DMS153 treated with DMSO at 0.1 percent for 48 hours (cell line): ENCODE measurements at regions not wholly inside any gene's neighbourhood (a gene's known extent, or its start where the extent isn't known, plus 50 kb on each side); places are given as distances from the start of the nearest gene placed in this dataset.

Experiments used
- DNase-seq: peaks from one replicate; lab custom pipeline; 2025; ENCODE audit not compliant: unreplicated experiment; lab: John Stamatoyannopoulos, UW

DNA sequence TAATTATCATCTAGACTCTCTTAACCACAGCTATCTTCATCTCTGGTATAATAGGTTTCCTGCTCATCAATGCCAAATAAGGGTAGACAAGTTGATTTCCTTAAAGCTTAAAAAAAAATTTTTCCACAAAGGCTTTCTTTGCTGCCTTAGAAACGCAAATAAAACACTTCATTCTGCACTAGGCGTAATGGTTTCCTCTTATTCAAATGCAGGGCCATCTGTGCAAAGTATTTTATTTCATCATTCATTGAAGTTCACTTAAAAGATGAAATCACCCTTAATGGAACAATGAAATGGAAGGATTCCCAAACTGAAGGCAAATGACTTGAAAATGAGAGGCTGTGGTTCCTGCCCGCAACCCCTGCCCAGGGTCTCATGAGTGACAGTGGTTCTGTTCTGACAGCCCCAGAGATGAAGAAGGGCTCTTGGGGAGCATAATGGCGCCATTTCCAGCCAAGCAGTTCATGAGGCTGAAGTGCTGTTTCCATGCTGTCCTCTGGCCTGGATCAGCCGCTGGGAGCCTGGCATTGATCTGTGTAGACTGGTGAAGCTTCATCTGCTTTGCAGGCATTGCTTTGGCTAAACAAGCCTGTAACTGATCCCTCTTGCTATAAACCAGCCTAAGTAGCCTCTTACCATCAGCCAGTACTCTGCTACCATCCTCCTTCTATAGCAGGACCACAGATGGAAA, 276.9 kb upstream of the WWC1 start:
- DNase-seq, result no peak

DNA sequence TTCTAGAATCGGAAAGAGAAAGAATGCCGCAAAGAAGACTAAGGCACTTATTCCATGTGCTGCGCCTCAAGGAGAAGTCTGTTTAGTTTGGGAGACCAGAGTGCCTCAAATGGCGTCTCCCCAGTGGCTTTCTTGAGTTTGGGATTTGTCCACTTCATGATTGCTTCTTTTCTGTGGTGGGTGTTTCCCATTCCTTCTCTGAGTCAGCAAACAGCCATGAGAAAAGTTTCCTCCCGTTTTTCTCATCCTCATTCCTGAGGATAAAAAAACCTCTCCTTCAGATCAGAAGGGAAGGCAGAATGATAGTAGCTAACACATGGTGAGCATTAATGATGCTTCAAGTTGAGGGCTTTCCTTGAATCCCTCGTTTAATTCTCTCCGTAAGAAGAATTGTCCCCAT, 275.9 kb upstream of the WWC1 start:
- DNase-seq, result no peak

DNA sequence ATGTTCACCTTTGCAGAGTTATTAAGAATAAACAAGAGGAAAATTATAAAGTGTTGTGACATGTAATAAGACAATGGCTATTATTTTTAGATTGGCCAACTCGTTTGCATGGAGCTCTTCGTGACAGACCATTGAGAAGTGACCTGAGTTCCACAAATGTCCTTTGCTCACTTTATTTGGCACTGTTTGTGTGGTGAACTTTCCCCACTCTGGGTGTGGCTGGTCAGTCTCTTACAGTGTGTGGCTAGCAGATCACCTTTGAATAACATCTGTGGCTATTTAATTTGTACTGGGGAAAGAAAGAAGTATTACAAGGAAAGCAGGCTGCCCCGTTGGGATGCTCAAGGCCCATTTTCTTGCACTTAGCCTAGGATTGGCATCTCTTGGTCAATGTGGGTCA, 274.1 kb upstream of the WWC1 start:
- DNase-seq, result no peak

DNA sequence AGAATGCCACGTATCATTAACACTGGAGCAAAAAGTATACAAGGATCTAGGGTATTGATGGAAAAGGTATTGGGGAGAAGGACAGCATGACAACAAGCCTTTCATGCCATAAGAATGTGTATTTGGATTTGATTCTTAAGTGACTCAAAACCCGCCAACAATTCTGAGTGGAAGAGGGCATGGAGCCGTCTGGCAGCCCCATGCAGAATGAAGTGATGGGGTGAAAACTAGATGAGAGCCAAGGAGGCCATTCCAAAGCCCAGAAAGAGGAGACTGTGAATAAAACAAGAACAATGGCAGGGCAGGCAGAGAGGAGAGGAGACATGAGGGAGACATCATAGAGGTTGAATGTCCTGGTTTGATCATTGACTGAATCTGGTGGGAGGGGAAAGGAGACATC, 272.3 kb upstream of the WWC1 start:
- no peak for DNase-seq

DNA sequence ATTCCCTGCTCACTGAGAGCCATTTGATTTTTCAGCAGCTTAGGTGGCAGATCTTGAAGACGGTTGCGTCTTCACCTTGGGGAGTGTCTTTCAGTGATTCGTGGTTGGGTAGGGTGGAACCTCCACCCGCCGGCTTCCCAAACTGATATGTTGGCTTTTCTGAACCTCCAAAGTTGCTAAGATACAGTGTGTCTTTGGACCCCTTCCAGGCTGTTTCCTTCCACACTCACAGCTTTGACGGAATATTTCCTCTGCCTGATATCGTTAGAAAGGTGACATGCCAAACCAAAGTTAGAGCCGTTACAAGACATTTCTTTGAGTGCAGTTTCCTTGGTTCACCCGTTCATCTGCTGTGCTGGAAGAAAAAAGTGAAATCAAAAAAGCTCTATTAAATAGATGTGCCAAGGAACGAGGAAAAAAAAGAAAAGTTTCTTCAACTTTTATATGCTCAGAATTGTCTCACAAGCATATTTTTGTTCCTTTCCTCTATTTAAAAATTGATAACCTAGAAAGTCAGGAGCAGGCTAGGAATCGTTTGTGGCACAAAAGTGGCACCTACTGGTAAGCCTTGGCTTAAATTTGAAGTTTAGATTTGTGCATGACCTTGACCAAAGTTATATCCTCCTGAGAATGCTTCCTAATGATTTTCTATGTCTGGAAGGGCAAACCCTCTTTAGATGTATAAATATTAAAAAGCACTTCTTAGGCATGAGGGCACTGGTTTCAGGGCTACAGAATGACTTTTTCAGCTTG, 270.7 kb upstream of the WWC1 start:
- DNase-seq, result no peak

DNA sequence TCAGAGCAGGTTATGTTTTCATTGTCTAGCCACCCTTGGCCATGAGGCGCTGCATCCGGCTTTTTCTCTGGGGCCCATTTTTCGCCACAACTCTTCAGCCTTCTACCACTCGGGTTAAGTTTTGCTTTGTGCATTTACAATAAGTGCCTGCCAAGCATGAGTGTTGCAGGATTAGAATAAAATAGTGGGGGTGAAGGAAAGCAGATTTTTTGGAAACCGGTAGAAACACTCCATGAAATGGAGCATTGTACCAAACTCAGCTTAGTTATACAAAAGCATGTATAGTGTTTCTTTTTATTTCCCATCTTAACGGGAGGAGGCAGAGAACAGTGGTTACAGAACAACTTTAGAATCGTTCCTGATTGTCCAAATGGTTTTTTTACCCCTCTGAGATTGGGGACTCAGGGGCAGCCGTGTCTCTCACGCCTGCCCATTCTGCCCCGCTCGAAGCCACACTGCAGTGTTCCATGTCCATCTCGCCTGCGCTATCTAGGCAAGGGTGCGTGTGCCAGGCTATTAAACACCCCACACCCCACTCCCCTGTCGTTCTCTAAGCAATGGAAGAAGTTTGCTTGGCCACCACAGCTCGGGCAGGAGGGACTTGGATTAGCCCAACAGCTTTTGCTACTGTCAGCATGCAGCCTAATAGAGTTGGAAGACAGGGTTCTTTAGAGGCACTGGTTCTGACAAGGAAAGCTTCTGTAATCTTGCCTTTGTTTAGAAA, 268.8 kb upstream of the WWC1 start:
- no peak for DNase-seq

DNA sequence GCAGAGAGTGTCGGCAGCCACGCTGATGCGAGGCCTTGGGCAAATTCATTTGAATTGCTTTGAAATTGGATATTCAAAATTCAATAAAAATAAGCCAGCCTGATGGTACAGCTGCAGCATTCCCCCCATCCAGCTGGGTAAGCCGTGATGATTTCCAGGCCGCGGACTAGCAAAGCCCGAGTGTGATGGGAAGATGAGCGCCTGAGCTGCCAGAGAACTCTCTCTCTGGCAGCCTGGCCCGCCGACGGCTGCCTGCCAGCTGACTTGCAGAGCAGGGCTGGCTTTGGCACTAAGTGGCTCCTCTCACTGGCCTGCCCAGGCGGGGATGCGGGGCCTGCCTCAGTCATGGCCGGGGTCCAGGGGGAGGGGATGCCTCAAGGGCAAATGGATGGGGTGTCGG, 268.3 kb upstream of the WWC1 start:
- no peak for DNase-seq

DNA sequence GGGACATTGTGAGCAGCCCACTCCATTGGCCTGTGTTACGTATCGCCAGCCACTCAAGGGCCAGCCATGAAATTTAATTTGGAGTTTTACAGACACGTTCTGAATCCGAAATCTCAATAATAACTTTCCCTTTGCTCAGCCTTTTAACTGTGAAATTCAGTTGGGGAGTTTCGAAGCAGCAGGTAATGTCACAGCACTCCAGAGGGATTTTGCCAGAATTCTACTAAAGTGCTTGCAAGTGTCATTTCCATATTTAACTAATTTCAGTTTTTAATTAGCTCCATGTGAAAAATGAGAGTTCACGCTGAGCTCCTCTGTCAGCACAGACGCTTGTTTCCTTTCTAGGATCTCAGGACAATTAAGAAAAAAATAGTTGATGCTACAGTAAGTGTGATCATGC, 267.1 kb upstream of the WWC1 start:
- DNase-seq, result no peak

DNA sequence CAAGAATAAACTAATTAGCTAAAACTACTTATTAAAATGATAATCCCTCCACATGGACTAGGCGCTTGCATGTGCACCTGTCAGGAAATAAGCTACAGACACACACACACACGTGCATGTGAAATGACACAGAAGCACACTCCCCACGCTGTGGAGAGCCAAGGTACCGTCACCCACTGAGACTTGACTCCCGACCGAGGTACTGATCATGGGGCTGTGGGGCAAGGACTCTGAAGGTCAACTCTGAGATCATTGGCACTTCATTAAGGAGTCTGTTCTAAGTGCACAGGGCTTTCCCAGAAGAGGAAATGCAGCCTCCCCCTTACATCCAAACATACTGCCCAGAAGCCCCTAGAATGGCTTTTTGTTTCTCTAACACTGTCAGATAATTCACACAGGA, 264.4 kb upstream of the WWC1 start:
- DNase-seq, result no peak

DNA sequence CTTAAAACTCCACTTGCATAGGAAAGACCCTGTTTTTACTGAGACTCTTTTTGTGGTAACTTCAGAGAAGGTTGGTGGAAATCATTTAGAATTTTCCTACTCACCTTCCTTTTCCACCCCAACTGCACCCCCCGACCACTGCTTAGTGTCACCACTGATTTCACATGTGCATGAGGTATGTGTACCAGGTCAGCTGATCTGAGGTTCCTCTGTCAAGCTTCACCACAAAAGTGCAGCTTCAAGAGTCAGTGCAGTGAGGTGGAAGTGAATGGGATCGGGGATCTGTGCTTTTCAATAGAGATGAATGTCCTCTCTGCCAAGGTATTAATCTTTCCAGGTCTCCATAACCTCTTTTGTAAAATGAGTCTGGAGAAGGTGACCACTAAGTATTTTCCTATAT, 260.5 kb upstream of the WWC1 start:
- no peak for DNase-seq

DNA sequence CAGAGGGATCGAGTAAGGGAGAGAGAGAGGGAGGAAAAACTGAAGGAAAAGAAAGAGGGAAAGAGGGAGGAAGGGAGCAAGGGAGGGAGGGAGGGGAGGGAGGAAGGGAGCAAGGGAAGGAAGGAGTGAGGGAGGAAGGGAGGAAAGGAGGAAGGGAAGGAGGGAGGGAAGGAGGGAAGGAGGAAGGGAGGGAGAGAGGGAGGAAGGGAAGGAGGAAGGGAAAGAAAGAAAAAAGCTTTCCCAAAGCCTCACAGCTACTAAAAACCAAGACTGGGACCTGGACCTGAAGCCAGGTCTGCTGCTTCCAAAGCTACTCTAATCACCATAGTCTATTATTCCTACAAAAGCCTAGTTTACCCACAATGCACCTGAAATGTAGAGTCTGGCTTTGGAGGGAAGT, 259.8 kb upstream of the WWC1 start:
- no peak for DNase-seq

DNA sequence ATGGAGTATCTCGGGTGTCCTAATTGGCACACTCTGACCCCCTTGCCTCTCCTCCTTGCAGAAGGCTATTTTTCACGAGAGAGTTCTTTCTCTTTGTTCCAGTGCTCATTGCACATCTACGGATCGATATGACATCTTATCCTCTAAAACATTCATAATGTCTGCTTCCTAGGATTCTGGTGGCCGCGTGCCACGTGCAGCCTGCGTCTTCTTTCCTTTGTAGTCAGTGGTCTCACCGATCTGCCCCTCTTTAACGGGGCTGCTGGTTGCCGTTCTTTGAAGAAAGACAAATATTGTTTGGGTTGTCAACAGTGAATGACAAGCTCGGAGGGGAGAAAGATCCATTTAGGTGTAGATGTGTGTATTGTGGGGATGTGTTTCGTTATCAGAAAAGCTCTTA, 252.4 kb upstream of the WWC1 start:
- no peak for DNase-seq

DNA sequence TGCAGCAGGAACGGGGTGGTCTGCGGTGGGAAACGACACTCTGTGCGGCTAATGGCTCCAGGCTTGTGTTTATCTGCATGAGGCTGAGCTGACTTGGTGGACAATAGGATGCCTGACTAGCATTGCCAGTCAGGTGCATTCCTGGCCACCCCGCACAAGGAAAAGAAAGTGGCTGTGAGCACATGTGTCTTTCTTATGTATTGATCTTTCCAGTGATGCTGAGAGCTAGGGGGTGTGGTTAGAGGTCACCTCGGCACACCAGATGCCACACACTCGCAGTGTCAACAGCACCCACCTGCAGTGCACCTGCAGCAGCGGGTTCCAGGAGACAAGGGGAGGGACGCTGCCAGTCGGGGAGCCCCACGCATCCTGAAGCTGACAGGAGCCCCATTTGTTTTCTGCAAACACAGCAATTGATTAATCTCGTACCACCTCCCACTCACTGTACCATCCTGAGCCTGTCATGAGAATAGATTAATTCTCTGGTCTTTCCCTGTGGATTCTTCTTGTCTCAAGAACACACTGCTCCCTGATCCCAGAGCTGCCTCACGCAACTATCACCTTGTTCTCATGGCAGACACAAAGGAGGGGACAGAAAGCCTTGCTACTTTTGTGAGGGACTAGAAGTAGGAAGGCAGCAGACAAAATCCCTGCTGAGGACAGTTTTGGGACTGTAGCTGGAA, 251.7 kb upstream of the WWC1 start:
- no peak for DNase-seq

DNA sequence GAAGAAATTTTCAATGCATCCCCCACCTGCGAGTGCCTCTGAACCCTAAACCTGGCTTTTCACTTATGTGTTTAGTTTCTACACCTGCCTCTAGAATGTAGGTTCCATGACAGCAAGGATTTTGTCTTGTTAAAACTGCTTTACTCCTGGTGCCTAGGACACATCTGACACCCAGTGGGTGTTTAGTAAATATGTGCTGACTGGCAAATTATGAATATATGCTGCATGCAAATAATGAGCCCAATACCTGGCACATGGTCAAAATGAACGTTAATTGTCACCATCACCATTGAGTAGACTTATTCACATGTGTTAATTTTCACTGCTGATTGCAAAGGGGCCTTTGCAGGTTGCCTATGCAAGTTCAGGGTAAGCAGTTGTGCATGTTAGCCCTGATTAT, 249.9 kb upstream of the WWC1 start:
- no peak for DNase-seq

DNA sequence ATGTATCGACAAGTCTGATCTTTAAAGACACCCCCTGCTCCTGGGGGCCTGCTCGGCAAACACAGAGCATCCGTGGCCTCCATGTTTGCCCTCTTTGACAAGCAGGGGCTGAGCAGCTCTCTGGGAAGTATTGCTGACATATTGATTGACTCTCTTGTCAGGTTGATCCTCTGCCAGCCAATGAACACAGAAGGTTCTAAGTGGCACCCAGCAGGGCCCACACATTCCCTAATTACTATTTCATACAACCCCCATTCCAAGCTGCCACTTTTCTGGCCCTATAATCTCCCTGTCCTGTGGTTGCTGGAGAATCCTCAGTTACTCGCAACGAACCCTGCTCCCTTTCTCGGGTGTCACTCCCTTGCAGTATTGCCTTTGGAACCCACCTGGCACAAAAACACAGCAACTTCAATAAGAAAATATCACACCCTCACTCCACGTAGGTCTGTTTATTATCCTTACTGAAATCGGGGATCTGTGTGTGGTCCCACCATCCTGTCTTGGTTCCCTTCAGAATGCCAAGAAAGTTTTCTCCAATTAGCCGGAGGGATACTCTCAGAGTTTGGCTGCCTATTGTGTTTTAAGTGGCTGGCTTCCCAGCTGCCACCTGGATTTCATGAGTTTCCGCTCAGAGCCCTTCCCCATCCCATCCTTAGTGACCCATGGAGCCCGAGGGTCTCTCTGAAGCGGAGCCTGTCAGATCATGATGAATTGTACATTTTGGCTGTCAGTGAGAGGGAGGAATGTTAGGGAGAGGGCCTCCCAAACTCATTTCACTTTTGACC, 249.0 kb upstream of the WWC1 start:
- DNase-seq, result no peak

DNA sequence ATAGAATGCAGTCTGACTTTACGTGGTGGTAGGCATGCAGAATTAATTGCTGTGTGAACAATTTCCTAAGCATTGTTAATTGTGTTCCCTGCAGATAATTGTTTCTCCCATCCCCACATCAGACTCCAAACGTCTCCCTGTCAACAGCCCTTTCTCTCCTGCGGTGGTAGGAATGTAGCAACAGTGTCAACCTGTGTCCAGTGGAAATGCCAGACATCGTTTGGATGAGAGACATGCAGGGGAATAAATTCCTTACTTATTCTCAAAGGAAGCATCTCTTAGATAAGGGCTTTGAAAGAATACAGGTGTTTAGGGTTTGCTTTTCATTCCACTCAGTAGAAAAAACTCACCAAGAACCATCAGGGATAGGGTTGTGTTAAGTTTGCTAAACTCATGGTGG, 245.3 kb upstream of the WWC1 start:
- DNase-seq, result no peak

DNA sequence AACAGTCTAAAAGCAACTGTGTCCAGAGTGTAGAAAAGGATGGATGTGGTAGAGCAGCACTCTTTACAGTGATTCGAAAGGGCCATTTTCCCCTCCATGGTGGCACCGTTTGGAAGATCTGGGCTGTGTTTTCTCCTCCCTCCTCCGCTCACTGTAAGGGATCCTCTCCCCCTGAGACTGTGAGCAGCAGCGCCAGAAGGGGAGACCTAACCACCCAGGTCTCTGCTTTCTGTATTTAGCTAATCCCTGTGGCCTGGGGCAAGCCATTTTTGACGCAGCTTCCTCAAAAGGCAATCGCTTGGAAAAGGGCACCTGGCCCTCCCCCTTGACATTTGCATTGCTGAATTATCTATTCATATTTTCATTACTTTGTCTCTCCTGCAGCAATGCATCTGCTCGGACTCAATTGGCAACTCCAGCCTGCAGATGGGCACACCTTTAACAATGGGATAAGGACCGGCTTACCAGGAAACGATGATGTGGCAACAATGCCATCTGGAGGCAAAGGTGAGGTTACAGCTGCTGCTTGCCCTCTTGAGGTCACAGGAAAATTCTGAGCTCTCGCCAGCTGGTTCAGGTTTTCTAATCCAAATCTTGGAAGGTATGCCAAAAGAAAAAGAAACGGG, 244.3 kb upstream of the WWC1 start:
- DNase-seq, result peak; percentile 30

DNA sequence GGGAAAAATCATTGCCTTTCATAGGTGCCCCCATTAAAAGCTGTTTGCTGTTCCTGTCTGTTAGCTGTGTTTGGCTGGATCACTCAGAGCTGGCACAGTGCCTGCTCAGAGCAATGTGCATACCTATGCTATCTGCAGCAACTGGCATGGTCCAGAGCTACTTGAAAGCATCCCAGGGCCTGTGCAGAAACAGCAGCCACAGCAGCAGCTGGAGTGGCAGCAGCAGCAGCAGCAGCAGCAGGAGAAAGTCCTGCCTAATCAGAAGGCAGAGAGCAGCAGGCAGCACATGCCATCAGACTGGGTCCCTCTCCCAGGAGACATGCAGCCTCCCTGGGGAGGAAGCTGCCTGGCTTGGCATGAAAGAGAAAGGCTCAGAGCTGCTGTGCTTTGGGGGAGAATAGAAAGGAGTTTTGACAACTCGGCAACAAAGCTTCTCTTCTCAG, 243.8 kb upstream of the WWC1 start:
- DNase-seq, result no peak

DNA sequence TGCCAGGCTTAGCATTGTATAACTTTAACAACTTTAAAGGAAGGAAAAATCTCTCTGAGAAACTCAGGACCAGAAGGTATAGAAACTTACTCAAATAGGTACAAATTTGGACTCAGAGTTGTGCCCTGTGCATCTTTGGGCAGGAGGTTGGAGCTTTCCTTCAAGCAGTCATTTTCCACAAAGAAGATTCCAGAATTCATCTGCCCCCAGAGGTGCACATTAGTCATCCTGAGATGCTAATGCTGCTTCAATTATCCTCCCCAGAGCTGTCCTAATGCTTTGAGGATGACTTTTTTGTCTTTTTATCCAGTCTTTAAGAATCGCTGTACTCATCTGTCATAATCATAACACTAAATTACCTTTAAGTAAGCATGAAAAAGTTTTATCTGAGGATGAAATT, 243.0 kb upstream of the WWC1 start:
- DNase-seq, result no peak

DNA sequence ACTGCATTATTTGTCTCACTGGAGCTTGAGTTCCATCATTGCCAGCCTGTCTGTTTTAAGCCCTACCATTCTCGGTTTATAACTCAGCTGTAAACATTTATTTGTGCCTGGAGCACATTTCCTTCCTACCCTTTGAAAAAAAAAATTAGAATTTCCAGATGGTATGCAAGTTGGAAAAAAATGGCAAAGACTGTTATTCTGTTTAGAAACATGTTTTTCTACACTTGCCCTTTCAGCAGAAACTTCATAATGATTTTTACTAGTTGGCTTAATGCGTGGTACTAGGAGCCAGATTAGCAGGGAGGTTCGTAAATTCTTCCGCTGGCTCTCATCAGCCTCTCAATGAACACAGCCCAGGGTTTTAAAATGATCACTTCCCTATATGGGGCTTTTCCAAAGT, 238.8 kb upstream of the WWC1 start:
- no peak for DNase-seq
